ENCODE measurements at regions not wholly inside any gene's neighbourhood (a gene's known extent, or its start where the extent isn't known, plus 50 kb on each side); places are given as distances from the start of the nearest gene placed in this dataset.

DNA sequence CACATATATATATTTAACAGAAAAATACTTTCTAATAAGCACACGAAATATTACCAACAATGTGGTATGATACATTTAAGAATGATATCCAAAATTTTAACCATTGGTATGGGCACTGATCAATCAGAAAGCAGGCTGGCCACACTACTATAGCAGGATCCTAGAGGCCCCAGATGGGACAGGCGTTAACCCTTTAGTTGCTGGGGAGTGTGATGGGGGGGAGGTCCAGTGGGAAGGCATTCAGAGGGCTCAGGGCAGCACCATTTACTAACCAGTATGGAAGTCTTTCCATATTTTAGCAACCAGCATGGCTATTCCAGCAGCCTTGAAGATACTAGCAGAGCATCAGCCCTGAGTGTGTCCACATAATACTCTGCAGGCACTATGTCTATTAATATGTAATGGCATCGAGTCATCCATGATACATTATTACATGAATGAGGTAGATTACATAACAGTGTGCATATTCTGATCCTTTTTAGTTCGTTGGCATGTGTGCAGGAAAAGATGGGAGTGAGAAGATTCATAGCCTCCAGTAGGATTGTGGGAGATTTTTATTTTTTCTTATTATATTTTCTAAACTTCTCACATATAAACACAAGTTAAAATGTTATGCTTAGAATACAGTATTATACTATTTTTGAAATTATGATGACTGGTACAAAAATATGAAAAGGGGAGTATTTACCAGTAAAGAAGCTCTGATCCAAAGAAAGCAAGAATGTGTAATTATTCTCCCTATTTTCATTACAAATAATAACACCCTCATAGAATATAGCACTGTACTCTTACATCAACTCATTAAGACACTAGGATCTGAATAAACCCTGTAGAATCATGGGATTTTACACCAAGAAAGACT is 78.9 kb downstream of the FAM217A start:
- no peak for DNase-seq (ENCODE audit: low read depth in 2 of 2)

DNA sequence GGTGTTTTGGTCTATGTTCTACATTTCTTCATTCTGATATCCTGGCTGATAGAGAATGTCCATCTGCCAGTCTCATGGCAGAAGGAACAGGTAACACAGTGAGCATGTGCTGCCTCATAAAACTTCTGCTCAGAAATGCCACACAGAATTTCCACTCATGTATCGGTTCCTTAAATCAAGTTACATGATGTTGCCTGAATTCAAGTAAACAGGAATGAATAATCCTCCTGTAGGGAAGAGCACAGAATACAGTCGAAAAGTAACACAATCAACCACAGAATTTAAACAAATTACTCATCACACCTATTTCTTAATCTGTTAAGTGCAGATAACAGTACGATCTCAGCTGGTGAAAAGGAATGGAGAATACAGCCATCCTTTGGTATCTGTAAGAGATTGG is 74.7 kb downstream of the FAM217A start:
- DNase-seq (ENCODE audit: low read depth in 2 of 2), result no peak

DNA sequence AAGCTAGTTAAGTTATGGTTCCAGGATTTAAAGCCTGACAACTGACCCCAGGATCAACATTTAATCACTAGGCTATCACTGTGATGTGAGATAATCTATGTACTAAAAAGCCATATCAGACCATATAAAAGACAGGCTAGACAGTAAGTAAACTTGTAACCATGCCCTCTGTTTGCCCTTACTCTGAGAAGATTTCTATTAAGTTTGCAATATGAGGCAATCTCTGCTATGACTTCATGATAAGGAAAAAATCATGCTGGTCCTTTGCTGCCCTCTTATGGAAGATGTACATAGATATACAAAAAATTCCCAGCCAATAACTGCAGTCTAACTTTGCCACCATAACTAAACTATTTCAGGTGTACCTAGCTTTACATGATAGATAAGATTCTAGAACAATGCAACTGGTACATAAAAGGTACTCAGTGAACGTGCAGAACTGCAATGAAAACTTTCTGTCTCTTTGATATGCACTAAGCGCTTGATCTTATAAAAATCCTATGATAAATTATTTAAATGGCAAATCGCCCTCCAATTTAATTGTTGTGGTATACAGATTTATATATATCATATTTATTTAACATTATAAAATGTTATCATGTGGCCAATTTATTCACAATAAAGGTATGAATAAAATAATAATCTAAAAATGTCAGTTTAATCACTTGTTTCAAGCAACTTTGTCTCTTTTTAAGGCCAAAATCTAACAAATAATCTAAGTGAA is 70.5 kb downstream of the FAM217A start:
- no peak for DNase-seq (ENCODE audit: low read depth in 2 of 2)

- DNase-seq (ENCODE audit: low read depth in 2 of 2), result no peak
Observed at GRCh38 chr6:4009486-4009885, 69.5 kb downstream of the FAM217A start.

DNA sequence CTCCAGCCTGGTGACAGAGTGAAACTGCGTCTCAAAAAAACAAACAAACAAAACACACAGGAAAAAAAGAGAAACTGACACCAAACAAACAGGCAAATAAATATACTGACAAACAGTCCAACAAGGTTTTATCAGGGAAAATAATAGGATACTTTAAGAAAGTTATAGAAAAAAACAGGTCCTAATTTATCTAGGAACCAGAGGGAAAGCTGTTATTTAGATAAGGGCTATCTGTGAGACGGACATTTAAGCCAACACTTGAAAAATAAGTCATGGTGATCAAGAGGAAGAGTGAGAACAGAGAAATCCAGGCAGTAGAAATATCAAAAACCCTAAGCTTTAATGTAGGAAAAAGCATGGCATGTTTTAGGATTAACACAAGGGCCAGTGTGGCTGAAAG is 68.9 kb downstream of the FAM217A start:
- DNase-seq (ENCODE audit: low read depth in 2 of 2), result no peak

- no peak for DNase-seq (ENCODE audit: low read depth in 2 of 2)
Observed at GRCh38 chr6:4010689-4011090, 68.2 kb downstream of the FAM217A start.

GRCh38 chr6:4012826-4013225 is 66.1 kb downstream of the FAM217A start:
- DNase-seq (ENCODE audit: low read depth in 2 of 2), result no peak

- DNase-seq (ENCODE audit: low read depth in 2 of 2), result no peak
Observed at GRCh38 chr6:4017058-4017739, 61.7 kb downstream of the FAM217A start.

GRCh38 chr6:4017834-4018170 is 61.1 kb downstream of the FAM217A start:
- DNase-seq (ENCODE audit: low read depth in 2 of 2), result no peak

DNA sequence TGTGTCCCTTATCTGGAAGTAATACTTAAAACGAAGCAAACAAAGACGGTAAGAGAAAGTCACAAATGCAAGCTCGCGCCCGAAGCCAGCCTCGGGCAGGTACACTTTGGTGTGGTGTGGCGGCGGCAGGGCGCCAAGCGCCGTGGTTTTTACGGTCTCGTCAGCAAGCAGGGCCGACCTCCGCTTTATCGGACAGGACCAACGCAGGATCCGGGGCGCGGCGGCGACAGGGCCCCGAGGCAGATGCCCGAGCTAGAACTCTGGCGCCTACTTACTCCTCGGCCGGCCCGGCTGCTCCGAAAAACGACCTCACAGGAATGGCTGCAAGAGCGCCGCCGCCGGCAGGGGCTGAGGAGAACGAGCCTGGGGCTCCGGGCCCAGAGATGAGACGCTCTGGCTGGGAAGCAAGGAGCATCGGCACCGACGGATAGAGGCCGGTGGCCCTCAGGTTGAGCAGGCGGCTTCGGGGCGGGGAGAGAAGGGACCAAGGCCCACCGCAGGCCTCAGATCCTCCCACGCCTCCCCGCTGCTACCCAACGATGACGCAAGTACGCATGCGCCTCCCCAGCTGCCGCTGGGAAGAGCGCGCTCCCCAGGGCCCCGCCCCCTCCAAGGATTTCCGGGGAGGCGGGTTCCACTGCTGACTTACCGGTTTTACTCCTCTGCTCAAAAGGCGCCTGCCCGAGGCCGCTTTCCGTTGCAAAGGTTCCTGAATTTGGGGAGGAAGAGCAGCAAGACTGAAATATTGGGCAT is 60.6 kb downstream of the FAM217A start:
- peak; percentile 94 to 95 for DNase-seq (ENCODE audit: low read depth in 2 of 2)
